WI38 (cell line): ENCODE measurements at regions not wholly inside any gene's neighbourhood (a gene's known extent, or its start where the extent isn't known, plus 50 kb on each side); places are given as distances from the start of the nearest gene placed in this dataset.

Experiments used
- H3K4me3 ChIP-seq: 2 replicates; pipeline ENCODE4 v1.5.1; 2011; ENCODE audit warnings: low read depth, mild to moderate bottlenecking, control low read depth, low read length
- CTCF ChIP-seq: IDR thresholded peaks from 2 replicates; pipeline ENCODE4 v1.5.1; 2012; ENCODE audit warnings: low read depth, mild to moderate bottlenecking, control low read depth, low read length

GRCh38 chr20:39941245-39941644 is 747.8 kb downstream of the MAFB start:
- no peak overlapping the region for H3K4me3 ChIP-seq
- TF ChIP-seq CTCF: no peak

DNA sequence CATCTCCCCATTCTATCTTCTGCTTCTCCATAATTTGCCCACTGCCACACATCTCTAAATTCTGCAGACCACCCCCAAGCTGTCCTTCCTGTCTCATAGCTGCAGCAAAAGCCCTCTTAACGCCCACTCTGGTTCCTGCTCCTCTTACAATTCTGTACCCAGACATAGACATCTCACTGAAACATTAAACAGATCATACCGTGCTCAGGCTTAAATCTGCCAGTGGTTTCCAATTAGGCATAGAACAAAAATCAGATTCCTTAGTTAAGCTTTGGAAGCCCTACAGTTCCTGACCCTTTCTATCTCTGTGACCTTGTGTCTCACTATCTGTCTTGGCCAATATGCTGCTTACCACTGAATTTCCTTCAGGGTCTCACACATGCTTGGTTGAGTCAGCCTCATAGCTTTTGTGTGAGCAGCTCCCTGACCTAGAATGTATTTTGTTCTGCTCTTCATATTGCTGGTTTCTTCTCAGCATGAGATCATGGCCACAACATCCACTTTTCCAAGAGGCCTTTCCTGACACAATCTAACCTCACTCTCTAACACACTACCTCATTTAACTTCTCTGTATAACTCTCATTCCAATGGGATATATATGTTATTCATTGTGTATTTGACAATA is 749.7 kb downstream of the MAFB start:
- TF ChIP-seq CTCF: no peak

GRCh38 chr20:39936401-39936800 is 752.6 kb downstream of the MAFB start:
- no peak for TF ChIP-seq CTCF
- no peak overlapping the region for H3K4me3 ChIP-seq

More for the DNA sequence above, 749.7 kb downstream of the MAFB start:
- no peak overlapping the region for H3K4me3 ChIP-seq

DNA sequence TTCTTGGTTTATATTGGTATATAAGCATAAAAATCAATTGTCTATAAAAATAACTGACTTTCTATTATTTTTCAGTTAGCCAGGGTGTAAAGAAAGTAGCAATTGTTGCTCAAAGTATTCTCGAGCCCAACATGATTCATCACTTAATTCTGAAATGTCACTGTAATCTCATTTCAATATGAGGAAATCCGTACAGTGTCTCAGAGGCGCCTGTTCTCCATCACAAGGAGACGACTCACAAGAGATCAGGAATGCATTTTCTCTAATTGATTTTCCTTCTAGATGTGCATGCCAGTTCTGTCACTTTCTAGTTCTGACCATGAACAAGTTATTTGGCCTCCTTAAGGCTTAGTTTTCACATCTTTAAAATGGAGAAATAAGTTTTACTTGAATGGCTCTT is 753.1 kb downstream of the MAFB start:
- H3K4me3 ChIP-seq: no peak overlapping the region
- TF ChIP-seq CTCF: no peak

DNA sequence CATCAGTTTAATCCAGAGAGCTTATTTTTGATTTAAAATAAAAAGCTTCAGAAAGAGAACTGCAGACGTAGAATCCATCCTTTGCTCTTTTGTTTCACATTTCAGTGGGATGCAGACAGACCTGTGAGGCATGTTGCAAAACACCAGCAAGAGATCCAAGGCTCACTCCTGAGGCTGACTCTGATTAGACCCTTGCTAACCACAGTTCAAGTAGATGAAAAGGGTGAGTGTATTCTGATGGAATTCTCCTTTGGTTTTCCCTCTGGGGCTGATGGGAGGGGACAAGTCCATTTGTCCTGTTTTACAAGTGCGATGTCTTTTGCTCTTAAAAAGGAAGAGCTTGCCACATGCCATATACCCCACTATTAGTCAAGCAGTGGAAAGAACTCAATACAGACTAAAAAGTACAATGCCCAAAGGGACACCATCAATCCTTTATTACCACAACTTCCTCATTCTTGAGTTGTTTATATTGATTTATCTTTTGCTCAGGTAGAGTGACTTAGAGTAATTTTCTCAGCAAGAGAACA is 772.7 kb downstream of the MAFB start:
- no peak overlapping the region for H3K4me3 ChIP-seq
- no peak for TF ChIP-seq CTCF

DNA sequence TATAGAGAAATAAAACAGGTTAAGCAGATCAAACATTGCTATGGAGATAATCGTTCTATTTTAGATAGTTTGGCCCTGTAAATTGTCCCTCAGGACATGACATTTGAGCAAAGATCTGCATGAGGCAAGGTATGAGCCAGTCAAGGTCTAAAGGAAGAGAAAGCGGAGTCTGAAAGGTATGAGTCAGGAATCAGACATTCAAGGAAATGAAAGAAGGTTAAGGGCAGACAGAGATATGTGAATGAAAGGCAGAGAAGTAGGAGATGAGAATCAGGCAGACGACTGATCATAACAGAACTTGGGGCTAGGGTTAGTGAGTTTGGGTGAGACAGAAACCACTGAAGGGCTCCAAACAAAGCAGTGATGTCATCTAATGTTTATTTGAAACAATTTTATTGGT is 775.8 kb downstream of the MAFB start:
- no peak for TF ChIP-seq CTCF
- H3K4me3 ChIP-seq: no peak overlapping the region

DNA sequence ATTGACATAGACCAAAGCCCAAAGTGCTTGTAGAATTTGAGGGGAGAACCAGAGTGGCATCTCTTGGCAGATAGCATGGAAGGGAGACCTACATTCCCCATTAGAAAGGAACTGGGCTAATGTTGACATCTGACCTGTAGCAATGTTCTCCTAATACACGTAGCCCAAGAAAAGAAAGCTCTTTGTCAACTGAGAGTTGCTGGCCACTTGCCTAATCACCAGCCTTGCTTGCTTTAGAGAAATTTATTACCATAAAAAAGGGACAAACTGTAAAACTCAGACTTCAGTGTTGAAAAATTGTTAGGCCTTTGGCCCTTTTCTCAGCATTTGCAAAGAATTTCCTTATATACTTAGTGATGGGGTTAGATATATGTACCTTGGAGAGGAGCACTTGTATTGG is 777.5 kb downstream of the MAFB start:
- TF ChIP-seq CTCF: no peak

More for the DNA sequence above, 777.5 kb downstream of the MAFB start:
- no peak overlapping the region for H3K4me3 ChIP-seq
